SK-N-MC (cell line): ENCODE measurements at regions not wholly inside any gene's neighbourhood (a gene's known extent, or its start where the extent isn't known, plus 50 kb on each side); places are given as distances from the start of the nearest gene placed in this dataset.

ENCODE experiments used
- DNase-seq: peaks from one replicate; pipeline ENCODE4 v3.0.0-alpha.2; 2011; ENCODE audit warnings: low read depth, low spot score
- H3K27ac ChIP-seq: fragments of 200-600 bp; sonication (generic); 2 replicates; pipeline ENCODE4 v1.5.1; 2016; ENCODE audit warnings: mixed run types
- H3K36me3 ChIP-seq: fragments of 200-600 bp; sonication (generic); 2 replicates; pipeline ENCODE4 v1.6.1; 2017; ENCODE audit warnings: antibody characterized with exemption, low read length, mixed read lengths; ENCODE audit not compliant: insufficient read depth
- H3K4me3 ChIP-seq: fragments of 200-600 bp; sonication (generic); 2 replicates; pipeline ENCODE4 v1.5.1; 2016
- H3K9ac ChIP-seq: fragments of 200-600 bp; sonication (generic); 2 replicates; pipeline ENCODE4 v1.8.0; 2017; ENCODE audit warnings: mixed run types, mixed read lengths; ENCODE audit not compliant: insufficient read length
- H3K9me3 ChIP-seq: fragments of 200-600 bp; sonication (generic); 2 replicates; pipeline ENCODE4 v1.6.1; 2017; ENCODE audit warnings: low read depth, mild to moderate bottlenecking, antibody characterized with exemption, low read length, moderate library complexity, mixed read lengths
- EZH2 ChIP-seq: fragments of 200-600 bp; sonication (generic); IDR thresholded peaks from one replicate; pipeline ENCODE4 v1.6.1; 2017; ENCODE audit warnings: antibody characterized with exemption
- FOXP2 ChIP-seq: optimal IDR thresholded peaks from 2 replicates; pipeline ENCODE3; 2011; ENCODE audit warnings: mild to moderate bottlenecking, moderate library complexity; ENCODE audit not compliant: insufficient read depth; ENCODE audit errors: extremely low read length, control extremely low read depth
- POLR2AphosphoS5 ChIP-seq: IDR thresholded peaks from 2 replicates; pipeline ENCODE4 v1.6.1; 2012; ENCODE audit warnings: mild to moderate bottlenecking, low read depth, low read length, borderline replicate concordance

GRCh38 chr17:11023639-11024479, 186.0 kb upstream of the PIRT start:
- DNase-seq = no peak
- no peak overlapping the region for H3K27ac ChIP-seq
- H3K9ac ChIP-seq = no peak overlapping the region
- H3K4me3 ChIP-seq = no peak overlapping the region
- H3K36me3 ChIP-seq = no peaks in the 10 kb centered on the region
- TF ChIP-seq POLR2AphosphoS5 (no peak), FOXP2 (no peak), EZH2 (no peak)
- no peaks in the 10 kb centered on the region for H3K9me3 ChIP-seq

DNA sequence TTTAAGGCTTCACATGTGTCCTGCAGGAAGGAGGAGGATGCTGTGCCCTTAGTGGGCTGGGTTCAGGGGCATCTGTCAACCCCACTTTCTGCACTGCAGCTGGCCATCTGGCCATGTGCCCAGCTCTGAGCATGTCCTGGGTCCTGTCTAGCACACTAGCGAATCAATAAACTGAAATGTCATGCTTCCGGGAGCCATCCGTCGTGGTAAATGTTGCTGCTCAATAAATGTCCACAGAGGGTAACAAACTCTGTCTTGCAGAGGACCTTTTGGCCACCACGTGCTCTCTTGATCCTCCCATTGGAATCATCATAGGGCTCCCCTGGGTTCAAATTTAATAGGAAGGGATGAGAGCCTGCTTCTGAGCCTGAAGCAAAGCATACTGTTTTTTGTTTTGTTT, 168.6 kb upstream of the PIRT start:
- TF ChIP-seq FOXP2 = no peak
- TF ChIP-seq POLR2AphosphoS5 = no peak
- no peak for TF ChIP-seq EZH2
- Histone ChIP-seq H3K4me3 (no peak overlapping the region), H3K9ac (no peak overlapping the region), H3K27ac (no peak overlapping the region), H3K36me3 (no peaks in the 10 kb centered on the region), H3K9me3 (no peaks in the 10 kb centered on the region)
- DNase-seq = no peak

DNA sequence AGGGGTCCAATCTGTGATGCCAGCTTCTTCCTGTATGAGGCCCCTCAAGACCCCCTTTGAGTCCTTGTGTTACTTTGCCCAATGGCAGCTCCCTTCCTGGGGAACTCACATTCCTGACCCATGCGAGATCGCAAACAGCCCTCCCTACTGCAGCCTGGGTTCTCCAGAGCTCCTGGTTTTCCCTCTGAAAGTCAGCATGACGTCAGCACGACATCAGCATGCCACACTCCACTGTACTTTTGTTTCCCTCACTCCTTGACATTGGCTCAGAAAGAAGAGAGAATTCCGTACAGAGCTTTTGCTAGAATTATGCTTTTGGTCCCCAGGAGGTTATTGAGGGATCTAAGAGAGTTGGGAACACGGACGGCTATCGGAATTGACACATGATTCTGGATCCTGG, 168.1 kb upstream of the PIRT start:
- DNase-seq = no peak
- no peak overlapping the region for H3K4me3 ChIP-seq
- H3K9me3 ChIP-seq = no peaks in the 10 kb centered on the region
- no peak overlapping the region for H3K9ac ChIP-seq
- H3K27ac ChIP-seq = no peak overlapping the region
- TF ChIP-seq FOXP2 (no peak), EZH2 (no peak)
- H3K36me3 ChIP-seq = no peaks in the 10 kb centered on the region

DNA sequence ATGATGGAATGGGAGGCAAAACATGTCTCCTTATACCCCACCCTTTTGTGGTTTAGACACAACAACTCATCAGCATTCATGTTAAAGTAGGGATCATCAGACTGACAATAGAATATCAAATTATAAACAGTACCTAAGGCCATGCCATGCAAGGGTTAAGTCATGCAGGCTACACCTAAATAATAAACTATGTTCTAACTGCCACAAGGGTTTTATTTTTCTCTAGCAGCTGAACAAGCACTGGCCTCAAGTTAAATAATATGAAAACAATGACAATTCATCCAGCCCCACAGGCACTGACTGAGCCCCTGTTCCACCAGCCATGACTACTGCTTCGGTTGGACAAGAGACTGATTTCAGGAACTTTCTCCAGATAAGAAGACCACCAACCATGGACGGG, 164.5 kb upstream of the PIRT start:
- TF ChIP-seq FOXP2 (no peak), POLR2AphosphoS5 (no peak), EZH2 (no peak)
- no peak overlapping the region for H3K9ac ChIP-seq
- no peaks in the 10 kb centered on the region for H3K9me3 ChIP-seq
- H3K27ac ChIP-seq = no peak overlapping the region
- no peak overlapping the region for H3K4me3 ChIP-seq
- H3K36me3 ChIP-seq = no peaks in the 10 kb centered on the region
- no peak for DNase-seq

DNA sequence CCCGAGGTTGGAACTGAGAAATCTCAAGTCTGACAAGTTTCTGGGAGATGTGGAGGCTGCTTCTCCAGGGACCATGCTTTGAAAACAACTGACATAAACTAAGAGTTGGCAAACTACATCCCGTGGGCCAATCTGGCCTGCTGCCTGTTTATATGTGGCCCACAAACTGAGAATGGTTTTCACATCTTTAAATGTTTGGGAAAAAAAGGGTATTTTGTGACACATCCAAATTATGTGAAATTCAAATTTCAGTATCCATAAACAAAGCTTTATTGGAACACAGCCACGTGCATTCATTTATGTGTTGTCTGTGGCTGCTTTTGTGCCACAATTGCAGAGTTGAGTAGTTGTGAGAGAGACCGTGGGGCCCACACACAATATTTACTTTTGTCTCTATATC, 163.8 kb upstream of the PIRT start:
- no peak for DNase-seq
- Histone ChIP-seq H3K4me3 (no peak overlapping the region), H3K36me3 (no peaks in the 10 kb centered on the region), H3K9me3 (no peaks in the 10 kb centered on the region), H3K27ac (no peak overlapping the region), H3K9ac (no peak overlapping the region)
- TF ChIP-seq POLR2AphosphoS5 = no peak
- no peak for TF ChIP-seq EZH2
- TF ChIP-seq FOXP2 = no peak

DNA sequence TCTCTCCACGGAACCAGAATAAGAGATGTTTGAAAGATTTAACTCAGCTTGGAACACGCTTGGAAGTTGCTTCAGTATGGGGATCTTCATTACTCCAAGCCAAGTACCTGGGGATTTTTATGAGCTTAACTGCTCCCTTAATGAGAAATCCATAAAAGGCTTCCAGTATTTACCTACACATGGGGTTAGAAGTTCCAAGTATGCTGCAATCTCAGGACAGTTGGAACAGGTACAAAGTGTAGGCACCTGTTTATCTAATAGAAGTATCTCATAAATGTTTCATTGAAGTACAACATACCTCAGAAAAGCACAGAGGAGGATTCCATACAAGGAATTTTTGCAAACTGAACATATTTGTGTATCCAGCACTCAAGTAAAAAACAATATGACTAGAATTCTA, 161.6 kb upstream of the PIRT start:
- no peak overlapping the region for H3K4me3 ChIP-seq
- TF ChIP-seq POLR2AphosphoS5 = no peak
- no peak for TF ChIP-seq FOXP2
- no peak for TF ChIP-seq EZH2
- no peak overlapping the region for H3K27ac ChIP-seq
- no peaks in the 10 kb centered on the region for H3K36me3 ChIP-seq
- no peak for DNase-seq
- no peak overlapping the region for H3K9ac ChIP-seq
- no peaks in the 10 kb centered on the region for H3K9me3 ChIP-seq

DNA sequence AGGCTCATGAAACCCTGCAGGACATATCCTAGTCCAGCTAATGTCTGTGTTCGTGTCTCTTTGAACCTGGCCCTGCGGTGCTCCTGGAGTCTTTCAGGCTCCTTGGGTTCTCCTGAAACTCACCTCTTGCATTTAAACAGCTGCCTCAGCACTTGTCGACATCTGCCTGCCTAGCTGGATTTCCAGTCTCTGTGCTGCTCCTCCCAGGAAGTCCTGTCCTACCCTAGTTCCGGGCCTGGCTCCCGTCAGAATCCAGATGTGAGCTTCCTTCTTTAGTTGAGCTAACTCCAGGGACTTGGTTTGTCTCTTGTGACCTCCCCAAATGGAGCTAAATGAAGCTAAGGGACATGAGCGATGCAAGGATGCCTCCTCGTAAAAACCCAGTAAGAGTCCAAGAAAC, 155.2 kb upstream of the PIRT start:
- DNase-seq = no peak
- Histone ChIP-seq H3K27ac (no peak overlapping the region), H3K4me3 (no peak overlapping the region), H3K36me3 (no peaks in the 10 kb centered on the region), H3K9me3 (no peaks in the 10 kb centered on the region), H3K9ac (no peak overlapping the region)
- no peak for TF ChIP-seq EZH2
- no peak for TF ChIP-seq FOXP2
- TF ChIP-seq POLR2AphosphoS5 = no peak

DNA sequence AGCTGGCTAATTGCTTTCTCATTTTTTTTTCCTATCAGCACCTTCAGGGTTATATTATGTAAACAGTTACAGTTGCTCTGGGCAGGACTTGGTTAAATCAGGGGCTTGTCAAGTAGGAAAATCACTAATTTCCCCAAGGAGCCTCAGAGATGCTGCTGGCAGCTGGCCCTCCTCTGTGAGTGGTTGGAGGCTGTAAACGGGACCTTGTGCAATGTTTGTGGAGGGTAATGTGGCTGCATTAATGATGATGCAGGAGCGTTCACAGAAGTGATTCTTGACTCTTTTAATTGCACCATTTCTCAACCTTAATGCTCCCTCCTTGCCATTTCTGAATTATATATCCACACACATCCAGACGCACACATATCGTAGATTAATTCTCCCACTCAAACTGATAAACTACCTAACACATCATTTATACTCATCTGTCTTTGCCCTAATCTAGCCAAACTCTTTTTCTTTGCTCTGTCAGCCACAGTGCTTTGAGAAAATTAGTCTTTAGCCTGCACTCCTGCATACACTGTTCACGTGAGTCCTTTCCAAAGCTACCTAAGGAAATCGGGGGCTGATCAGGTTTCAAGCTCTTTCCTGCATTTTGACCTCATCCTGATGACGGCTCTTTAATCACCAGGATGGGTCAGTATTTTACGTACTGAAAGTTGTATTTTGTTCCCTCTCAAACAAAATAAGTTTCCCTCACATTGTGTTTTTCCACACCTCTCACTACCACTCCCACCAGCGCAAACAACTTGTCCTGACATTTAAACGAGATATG, 154.4 kb upstream of the PIRT start:
- TF ChIP-seq POLR2AphosphoS5 = no peak
- no peak overlapping the region for H3K9ac ChIP-seq
- H3K36me3 ChIP-seq = no peaks in the 10 kb centered on the region
- H3K27ac ChIP-seq = no peak overlapping the region
- no peak overlapping the region for H3K4me3 ChIP-seq
- H3K9me3 ChIP-seq = no peaks in the 10 kb centered on the region
- DNase-seq = no peak

GRCh38 chr17:10987786-10988185, 149.9 kb upstream of the PIRT start:
- Histone ChIP-seq H3K36me3 (no peaks in the 10 kb centered on the region), H3K4me3 (no peak overlapping the region), H3K9me3 (no peaks in the 10 kb centered on the region), H3K9ac (no peak overlapping the region), H3K27ac (no peak overlapping the region)
- TF ChIP-seq EZH2 = no peak
- TF ChIP-seq FOXP2 = no peak
- no peak for TF ChIP-seq POLR2AphosphoS5
- DNase-seq = no peak
